OCI-LY3 (cell line): ENCODE measurements at regions not wholly inside any gene's neighbourhood (a gene's known extent, or its start where the extent isn't known, plus 50 kb on each side); places are given as distances from the start of the nearest gene placed in this dataset.

Experiments used
- EZH2phosphoT487 ChIP-seq: fragments of 200-600 bp; shearing (Covaris generic); IDR thresholded peaks from 2 replicates; pipeline ENCODE4 v1.6.1; 2018; ENCODE audit warnings: antibody characterized with exemption, mixed run types, low read depth
- TF ChIP-seq, protein P1 (sequence below): fragments of 200-600, 300-600 bp; sonication (generic); IDR thresholded peaks from 2 replicates; pipeline ENCODE4 v1.5.1; 2014; ENCODE audit warnings: antibody characterized with exemption, low read length, low read depth

DNA sequence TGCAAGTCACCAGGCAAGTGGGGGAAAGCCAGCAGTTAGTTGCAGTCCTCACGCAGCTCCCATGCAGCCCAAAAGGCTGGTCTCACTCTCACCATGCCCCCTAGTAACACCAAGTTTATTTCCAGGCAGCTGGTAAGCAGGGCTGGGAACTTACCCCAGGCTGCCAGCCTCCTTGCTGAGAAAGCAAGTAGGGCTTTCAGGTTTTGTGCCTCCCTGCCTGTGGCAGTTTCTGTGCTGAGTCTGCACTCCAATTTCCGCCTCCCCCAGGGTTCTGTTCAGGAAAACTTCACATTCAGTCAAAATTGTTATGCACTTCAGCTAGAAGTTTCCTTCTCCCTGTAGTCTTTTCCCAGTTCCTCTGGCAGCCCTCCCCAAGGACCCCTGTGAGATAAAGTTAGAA is 102.0 kb upstream of the SGIP1 start:
- TF ChIP-seq, protein P1, sequence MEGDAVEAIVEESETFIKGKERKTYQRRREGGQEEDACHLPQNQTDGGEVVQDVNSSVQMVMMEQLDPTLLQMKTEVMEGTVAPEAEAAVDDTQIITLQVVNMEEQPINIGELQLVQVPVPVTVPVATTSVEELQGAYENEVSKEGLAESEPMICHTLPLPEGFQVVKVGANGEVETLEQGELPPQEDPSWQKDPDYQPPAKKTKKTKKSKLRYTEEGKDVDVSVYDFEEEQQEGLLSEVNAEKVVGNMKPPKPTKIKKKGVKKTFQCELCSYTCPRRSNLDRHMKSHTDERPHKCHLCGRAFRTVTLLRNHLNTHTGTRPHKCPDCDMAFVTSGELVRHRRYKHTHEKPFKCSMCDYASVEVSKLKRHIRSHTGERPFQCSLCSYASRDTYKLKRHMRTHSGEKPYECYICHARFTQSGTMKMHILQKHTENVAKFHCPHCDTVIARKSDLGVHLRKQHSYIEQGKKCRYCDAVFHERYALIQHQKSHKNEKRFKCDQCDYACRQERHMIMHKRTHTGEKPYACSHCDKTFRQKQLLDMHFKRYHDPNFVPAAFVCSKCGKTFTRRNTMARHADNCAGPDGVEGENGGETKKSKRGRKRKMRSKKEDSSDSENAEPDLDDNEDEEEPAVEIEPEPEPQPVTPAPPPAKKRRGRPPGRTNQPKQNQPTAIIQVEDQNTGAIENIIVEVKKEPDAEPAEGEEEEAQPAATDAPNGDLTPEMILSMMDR = no peak
- TF ChIP-seq EZH2phosphoT487 = no peak
